PC-3 (cell line): ENCODE measurements at regions not wholly inside any gene's neighbourhood (a gene's known extent, or its start where the extent isn't known, plus 50 kb on each side); places are given as distances from the start of the nearest gene placed in this dataset.

Source experiments
- EZH2 ChIP-seq: fragments of 300-600 bp; sonication (generic); IDR thresholded peaks from one replicate; pipeline ENCODE4 v1.6.1; 2017; ENCODE audit warnings: antibody characterized with exemption, mild to moderate bottlenecking, low read length; ENCODE audit not compliant: unreplicated experiment
- EZH2phosphoT487 ChIP-seq: fragments of 300-600 bp; sonication (generic); IDR thresholded peaks from 2 replicates; pipeline ENCODE4 v1.6.1; 2018; ENCODE audit warnings: mild to moderate bottlenecking, antibody characterized with exemption, low read length, borderline replicate concordance
- TF ChIP-seq, protein P1 (sequence below): fragments of 300-600 bp; sonication (generic); conservative IDR thresholded peaks from 2 replicates; pipeline ENCODE4 v1.5.1; 2017; ENCODE audit warnings: antibody characterized with exemption, low read depth, mild to moderate bottlenecking, low read length

DNA sequence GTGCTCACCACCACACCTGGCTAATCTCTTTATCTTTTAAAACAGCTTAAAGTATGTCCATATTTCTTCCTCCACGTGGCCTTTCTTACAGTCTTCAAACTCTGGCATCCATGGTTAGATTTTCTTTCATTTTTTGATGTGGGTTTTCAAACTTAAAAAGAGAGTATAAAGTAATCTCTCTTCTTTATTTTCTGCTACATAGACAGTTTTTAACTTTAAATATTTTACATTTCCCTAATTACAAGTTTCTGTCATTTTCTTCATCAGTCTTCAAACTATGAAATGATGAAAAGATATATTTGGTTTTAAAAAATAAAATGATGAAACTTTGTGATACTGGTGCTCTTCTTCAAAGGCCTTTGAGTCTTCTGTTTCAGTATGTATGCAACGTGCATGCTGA is 143.5 kb upstream of the ESRRG start:
- TF ChIP-seq, protein P1, sequence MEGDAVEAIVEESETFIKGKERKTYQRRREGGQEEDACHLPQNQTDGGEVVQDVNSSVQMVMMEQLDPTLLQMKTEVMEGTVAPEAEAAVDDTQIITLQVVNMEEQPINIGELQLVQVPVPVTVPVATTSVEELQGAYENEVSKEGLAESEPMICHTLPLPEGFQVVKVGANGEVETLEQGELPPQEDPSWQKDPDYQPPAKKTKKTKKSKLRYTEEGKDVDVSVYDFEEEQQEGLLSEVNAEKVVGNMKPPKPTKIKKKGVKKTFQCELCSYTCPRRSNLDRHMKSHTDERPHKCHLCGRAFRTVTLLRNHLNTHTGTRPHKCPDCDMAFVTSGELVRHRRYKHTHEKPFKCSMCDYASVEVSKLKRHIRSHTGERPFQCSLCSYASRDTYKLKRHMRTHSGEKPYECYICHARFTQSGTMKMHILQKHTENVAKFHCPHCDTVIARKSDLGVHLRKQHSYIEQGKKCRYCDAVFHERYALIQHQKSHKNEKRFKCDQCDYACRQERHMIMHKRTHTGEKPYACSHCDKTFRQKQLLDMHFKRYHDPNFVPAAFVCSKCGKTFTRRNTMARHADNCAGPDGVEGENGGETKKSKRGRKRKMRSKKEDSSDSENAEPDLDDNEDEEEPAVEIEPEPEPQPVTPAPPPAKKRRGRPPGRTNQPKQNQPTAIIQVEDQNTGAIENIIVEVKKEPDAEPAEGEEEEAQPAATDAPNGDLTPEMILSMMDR: no peak
- no peak for TF ChIP-seq EZH2phosphoT487
- TF ChIP-seq EZH2: no peak
